Stimulated activated CD4-positive, alpha-beta T cell treated with anti-CD3 and anti-CD28 coated beads, Interleukin-12 subunit alpha, Interleukin-12 subunit beta, amount 100 ng/mL, for 48 hours (primary cell): ENCODE measurements at regions not wholly inside any gene's neighbourhood (a gene's known extent, or its start where the extent isn't known, plus 50 kb on each side); places are given as distances from the start of the nearest gene placed in this dataset.
"Not testable (repeated sequence)": the region's sequence is repeated elsewhere in the genome, so short reads cannot be mapped to it uniquely, and the experiment has no call there.

Experiments used
- DNase-seq, 3 donors: peaks; one replicate each; pipeline ENCODE4 v3.0.0-alpha.2; 2020; ENCODE audit warnings: low read depth in 2 of 3, low spot score in 1 of 3

DNA sequence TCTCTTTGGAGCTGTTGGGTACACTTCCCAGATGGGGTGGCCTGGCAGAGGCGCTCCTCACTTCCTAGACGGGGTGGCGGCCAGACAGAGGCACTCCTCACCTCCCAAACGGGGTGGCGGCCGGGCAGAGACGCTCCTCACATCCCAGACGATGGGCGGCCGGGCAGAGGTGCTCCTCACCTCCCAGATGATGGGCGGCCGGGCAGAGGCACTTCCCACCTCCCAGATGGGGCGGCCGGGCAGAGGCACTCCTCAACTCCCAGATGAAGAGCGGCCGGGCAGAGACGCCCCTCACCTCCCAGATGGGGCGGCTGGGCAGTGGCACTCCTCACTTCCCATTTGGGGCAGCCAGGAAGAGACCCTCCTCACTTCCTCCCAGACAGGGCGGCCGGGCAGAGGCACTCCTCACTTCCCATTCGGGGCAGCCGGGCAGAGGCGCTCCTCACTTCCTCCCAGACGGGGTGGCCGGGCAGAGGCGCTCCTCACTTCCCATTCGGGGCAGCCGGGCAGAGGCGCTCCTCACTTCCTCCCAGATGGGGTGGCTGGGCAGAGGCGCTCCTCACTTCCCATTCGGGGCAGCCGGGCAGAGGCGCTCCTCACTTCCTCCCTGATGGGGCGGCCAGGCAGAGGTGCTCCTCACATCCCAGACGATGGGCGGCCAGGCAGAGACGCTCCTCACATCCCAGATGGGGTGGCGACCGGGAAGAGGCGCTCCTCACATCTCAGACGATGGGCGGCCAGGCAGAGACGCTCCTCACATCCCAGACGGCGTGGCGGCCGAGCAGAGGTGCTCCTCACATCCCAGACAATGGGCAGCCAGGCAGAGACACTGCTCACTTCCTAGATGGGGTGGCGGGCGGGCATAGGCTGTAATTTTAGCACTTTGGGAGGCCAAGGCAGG is 105.3 kb downstream of the ERMARD start:
- not testable (repeated sequence) for DNase-seq

DNA sequence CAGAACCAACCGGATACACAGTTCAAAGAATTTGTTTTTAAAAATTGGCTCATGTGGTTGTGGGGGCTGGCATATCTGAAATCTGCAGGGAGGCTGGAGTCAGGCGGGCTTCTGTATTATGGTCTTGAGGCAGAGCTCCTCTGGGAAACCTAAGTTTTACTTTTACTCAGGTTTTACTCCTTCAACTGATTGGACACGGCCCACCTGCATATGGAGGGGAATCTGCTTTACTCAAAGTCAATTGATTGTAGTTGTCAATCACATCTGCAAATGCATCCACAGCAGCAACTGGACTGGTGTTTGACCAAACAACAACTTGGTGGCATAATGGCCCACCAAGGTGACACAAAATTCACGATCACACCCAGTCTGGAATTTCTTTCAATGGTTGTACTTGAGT is 103.4 kb downstream of the ERMARD start:
- no peak for DNase-seq

DNA sequence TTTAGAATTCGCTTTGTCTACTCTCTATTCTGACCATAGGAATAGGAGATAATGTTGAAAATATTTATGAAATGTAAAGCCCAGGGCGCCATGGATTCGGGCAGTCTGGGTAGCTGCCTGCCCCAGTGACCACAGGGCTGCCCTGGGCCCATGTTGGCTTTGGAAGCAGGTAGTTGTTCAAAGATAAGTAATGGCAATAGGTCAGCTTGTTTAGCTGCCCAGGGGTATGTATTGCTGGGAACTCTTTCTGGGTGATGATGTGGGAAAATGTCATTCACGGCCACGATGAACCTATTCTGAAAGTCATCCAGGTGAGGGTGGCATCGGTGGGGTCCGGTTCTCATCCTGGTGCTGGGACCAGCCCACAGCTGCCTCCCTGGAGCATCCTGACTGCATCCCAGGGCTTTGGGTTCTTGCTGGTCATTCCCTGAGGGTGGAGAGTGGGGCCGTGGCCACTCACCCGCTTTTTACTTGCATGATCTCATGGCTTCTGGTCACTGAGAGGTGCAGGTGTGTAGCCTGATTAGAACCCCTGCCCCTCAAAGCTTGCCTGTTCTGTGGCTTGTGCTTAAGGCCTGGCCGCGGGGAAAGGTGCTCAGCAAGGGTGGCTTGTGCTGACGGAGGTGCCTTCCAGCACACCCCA is 102.8 kb downstream of the ERMARD start:
- DNase-seq = no peak

DNA sequence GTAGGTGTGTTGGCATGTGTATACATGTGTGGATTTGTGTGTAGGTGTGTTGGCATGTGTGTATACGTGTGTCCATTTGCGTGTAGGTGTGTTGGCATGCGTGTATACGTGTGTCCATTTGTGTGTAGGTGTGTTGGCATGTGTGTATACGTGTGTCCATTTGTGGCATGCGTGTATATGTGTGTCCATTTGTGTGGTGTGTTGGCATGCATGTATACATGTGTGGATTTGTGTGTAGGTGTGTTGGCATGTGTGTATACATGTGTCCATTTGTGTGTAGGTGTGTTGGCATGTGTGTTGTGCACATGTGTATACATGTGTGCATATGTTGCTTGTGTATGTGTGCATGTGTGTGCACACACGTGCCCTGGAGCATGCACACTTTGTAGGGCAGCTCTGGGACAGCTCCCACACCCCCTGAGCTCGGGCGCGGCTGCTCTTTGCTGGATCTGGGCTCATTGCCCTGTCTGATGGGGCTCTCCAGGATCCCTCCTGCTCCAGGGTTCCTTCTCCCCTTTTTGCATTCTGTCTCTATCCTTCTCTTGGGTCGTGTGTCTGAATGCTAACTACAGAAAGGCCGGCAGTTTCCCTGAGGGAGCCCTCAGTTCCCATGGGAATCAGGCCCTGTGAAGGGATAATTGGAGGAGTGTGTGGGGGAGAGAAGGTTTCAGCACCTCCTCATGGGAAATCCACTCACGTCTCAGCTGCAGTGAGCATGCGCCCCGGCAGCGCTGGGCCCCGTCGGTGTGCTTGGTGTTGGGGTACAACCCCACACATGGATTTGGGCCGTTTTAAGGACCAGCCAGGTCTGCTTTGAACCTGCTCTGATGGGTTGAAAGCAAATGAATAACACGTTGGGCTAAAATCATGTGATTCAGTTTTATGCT is 102.0 kb downstream of the ERMARD start:
- no peak for DNase-seq

DNA sequence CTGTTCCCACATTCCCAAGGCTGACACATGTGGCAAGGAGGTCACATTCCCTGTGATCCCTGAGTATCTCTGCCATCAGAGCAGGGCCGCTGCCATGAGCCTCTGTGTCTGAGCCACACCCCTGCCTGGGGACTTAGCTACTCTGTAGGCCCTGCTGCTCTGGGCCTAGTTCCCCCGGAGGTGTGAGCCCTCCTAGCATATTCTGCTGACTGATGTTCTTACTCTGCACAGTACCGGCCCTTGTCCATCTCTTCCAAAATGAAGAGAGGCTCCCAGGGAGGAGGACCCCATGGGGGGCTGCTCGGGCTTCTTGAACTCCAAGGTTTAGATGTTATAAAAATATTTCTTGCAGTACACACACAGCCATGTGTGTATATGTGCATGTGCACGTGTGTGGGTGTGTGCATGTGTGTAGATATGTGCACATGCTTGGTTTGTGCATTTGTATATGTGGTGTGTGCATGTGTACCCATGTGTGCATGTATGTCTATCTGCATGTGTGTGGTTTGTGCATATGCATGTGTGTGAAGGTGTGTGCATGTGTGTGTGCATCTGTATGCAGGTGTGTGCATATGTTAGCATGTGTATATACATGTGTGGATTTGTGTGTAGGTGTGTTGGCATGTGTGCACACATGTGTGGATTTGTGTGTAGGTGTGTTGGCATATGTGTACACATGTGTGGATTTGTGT is 101.2 kb downstream of the ERMARD start:
- no peak for DNase-seq

DNA sequence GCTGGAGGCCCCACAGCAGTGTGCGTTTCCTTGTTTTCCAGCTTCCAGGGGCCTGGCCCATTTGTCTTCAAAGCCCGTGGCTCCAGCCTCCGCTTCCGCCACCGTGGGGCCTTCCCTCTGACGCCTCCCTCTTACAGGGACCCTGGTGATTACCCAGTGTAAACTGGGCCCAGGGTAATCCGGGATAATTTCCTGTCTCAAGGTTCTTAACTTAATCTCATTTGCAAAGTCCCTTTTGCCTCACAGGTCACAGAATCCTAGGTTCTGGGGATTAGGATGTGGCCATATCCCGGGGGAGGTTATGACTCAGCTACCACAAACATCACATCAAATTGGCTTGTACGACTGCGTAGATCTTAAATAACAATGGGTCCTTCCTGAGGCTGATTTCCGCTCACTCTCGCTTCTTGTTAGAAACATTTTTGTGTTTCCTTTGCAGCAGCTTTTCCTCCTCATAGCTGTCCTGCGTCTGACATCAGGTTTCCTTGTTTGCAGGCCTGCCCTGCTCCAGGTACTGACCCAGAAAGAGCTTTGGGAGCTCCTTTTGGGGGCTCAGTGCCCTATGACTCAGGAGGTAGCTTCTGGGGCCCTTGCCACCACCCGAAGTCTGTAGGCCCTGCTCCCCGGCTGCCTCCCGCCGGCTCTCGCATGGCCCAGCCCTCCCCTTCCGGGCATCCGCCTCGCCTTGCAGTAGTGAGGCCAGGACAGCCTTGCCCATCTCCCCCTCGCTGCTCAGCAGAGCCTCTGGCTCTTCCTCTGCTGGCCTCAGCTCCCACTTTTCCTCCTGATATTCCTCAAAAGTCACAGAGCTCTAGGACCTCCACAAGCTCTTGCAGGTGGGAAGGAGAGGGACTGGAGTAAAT is 100.5 kb downstream of the ERMARD start:
- DNase-seq = no peak

DNA sequence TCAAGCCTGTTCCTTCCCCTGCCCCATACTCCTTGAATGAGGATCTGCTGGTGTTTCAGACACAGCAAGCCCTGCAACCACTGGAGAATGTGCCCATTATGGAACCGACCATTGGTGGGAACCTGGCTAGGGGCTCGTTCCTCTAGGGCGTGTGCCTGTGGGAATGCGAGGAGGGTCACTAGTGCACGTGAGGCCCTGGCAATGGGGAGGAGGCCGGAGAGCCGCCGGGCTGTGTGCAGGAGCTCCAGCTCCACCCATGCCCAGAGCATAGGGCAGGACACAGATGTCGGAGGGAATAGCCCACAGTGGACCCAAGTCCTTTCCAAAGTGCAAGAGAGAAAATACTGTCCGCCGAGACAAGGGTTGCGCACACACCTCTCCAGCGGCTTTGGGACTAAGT is 99.3 kb downstream of the ERMARD start:
- DNase-seq = no peak

DNA sequence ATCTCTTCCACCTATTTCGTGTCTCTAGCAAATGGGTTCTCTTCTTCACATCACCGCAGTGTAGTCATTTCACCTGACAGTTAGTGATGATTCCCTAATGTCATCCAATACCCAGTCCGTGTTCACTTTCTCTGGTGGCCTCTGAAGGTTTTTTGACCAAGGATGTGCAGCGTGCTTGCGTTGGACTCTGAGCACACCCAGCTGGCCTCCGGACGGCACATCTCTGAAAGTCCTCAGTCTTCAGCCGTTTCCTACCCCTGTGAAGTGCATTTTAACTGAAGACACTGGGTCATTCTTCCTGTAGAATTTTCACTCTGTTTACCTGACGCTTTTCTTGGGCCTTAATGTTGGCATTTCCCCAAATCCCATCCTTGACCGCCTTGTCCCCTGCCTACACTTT is 98.7 kb downstream of the ERMARD start:
- no peak for DNase-seq

DNA sequence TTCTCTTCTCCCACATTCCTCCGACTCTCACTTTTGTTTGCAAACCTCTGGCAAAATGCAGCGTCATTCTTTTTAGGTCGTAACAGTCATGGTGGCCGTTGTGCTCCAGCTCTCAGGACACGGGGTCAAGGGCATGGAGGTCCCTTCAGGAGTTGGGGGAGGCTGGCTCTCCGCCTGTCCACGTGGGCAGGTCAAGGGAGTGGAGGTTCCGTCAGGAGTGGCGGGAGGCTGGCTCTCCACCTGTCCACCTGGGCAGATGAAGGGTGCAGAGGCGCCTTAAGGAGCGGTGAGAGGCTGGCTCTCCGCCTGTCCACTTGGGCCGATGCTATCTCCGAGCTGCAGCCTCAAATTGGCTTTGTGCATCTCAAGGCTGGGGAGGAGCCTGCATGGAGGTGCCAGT is 98.0 kb downstream of the ERMARD start:
- no peak for DNase-seq

DNA sequence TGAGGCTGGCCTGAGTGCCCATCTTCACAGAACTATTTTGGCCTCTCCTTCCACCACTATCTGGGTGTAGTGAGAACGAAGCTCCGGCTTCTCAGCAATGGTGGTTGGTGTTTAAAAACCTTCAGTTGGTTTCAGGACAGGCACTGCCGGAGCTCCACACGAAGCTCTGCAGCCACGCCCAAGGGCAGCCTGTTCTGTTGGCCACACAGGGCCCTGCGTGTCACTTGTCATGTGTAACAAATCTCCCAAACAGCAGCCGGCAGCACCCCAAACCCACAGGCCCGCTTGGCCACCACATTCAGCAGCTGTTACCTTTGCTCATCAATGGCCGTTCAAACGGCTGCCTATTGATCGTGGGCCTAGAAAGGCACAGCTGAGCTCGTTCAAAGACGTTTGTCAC is 97.5 kb downstream of the ERMARD start:
- DNase-seq = no peak

DNA sequence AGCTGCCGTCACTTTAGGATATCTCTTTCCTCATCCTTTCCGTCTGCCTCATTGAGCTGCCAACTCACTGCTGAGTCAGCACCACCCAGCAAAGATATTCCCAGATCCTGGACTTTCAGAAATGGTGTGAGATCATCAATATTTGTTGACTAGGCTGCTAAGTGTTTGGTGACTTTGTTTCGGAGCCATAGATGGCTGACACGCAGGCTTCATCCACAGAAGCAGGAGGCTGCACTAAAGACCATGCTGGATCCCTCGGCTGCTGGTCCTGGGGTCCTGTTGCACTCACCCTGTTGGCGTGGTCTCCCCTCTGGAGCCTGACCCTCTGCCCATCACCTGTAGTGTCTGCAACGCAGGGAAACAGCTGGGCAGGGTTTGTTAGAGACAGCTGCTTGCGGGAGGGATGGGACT is 96.5 kb downstream of the ERMARD start:
- no peak for DNase-seq

DNA sequence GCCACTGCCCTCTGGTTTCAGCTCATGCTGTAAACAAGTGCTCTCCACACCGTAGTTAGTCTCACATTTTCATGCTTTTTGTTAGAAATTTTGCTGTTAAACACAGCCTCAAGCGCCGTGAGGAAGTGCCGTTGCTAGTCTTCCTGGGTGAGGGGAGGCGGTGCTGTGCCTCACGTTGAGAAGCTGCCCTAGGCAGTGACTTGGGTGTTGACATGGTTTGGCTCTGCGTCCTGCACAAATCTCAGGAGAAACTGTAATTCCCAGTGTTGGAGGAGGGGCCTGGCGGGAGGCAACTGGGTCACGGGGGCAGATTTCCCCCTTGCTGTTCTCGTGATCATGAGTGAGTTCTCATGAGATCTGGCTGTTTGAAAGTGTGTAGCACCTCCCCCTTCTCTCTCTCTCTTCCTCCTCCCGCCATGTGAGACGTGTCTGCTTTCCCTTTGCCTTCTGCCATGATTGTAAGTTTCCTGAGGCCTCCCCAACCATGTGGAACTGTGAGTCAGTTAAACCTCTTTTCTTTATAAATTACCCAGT is 95.8 kb downstream of the ERMARD start:
- no peak for DNase-seq

DNA sequence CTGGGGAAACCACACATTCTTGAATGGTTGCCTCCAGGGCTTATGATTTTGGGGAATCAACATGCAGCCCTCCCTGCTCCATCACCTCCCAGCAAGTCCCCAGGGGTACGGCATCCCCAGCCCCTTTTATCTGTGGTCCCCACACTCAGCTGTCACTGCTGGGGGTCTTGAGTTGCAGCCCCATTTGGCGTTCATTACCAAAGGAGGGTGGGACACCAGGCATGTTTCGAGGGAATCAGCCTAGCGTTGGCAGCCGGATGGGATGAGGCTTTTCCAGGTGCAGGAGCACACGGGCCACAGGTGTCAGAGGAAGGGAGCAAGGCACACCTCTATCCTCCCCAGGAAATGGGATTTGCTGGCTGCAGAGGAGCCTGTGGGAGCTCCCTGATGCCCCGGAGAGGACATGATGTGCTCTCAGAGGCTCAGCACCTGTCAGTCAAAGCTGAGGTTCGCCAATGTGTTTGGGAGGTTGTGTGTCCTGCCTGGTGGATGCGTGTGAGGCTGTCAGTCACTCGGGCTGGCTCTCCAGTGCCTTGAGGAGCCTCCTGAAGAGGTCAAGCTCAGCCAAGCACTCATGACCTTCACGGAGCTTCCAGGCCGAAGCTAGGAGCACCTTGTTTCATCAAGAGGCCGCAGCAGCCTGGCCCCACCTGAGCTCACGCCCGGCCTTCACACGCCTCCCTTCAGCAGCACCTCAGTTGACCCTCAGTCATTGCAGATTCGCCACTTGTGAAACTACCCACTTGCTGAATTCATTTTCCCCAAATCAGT is 95.0 kb downstream of the ERMARD start:
- no peak for DNase-seq

DNA sequence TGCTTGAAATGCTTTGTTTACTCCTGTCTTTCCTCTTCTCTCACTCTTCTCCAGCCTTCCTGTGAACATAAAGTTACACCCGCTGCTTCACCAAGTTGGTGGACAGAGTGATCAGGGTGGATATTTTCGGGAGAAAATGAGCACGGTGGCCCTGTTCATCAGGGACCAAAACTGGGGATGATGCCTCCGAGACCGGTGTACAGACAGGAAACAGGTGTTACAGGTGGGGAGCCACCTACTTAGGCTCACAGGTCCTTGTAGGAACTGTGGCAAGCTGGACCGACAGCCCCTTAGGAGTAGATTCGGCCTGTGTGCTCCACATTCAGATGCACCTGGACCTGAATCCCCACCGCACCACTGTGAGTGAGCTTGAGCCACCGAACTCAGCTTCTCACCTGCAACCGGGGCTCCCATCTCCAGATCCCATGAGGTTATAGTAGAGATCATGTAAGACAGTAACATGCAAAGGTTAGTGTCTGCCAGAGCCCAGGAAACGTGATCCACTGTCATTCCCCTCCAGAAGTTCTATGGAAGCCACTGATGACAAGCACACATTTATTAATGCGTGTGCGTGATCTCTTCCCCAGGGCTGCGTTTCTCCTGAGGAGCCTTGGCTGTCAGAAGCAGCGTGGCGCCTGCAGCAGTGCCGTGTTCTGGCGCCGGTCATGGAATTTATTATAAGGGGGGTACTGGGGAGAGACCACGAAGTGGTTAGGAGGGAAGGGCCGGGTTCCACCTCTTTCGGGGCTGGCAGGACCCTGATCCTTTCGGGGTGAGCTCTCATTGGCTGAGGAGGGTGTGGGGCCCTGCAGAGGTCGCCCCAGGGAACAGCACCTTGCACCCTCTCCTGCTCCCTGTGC is 94.2 kb downstream of the ERMARD start:
- DNase-seq = no peak

DNA sequence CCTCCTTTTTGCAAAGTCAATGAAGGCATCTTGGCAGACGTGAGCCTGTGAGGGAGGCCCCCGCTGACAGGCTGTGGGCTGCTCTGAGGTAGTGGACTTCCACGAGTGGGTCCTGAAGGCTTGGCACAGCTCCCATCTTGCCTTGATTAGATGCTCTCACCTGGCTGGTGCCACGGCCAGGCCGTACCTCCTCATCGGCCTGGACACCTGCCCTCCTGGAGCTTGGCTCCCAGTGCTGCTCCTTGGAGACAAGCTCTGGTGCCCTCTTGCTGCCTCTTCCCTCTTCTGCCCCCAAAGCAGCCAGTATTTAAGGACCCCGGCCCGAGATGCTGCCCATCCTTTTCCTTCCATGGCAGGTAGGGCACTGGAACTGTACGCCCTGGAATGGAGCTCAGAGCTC is 93.5 kb downstream of the ERMARD start:
- no peak for DNase-seq

DNA sequence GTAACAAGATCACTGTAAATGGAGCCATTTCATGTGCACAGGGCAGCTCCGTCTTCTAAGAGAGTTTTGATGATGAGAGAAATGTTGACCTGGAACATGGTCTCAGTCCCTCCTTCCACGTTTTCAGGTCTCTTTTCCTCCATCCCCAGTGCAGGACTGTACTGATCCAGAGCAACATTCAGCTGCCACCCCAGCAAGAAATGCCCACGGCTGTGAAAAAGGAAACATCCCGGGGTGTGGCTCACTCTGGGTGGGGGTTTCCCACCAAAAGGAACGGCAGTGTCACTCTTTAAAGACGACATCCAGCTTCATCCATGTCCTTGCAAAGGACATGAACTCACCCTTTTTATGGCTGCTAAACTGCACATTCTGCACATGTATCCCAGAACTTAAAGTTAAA is 92.6 kb downstream of the ERMARD start:
- DNase-seq = no peak

DNA sequence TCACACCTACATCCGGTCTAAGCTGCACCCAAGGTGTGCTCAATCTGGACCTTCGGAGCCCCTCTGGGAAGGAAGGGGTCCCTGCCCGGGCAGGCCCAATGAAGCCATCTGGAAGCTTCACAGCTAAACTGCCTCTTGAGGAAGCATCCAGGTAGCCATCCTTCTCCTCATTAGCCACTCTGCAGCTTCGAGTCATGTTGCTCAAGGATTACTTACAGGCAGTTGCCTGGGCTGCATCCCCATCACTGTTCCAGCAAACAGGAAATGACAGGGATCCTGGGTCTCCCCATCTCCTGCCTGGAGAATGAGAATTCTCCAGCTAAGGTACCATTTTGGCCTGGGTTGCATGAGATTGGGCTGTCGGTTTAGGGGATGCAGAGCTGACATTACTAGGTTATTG is 91.7 kb downstream of the ERMARD start:
- DNase-seq = no peak

DNA sequence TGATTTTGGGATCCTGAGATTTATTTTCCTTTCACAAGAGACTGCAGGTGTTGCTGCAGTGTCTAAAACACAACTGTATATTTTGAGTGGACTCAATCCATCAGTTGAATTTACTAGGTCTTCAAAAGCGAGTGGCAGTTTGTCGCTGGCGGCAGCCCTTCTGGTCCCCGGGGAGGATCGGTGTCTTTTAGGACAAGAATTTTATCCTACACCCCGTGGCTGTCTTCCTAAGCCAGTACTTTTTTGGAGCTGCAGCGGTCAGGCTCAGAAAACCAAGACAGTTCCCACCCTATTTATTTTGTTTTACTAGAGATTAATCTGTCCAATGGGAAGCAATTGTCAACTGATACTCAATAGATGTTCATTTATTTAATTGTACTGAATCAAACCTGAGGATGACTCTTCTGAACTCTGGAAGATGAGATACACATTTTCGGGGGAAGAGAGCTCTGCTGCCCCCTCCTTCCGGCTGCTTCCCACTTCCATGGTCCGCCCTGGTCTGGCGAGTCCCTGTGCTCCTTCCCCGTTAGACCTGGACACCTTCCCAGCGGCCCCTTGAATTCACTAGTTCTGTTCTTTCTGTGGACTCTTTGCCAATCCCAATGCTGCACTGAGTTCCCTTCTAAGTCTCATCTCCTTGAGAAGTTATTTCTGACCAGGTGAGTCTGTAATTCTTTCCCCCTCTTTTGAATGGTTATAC is 90.6 kb downstream of the ERMARD start:
- DNase-seq = no peak
